WERI-Rb-1 (cell line): ENCODE measurements at regions not wholly inside any gene's neighbourhood (a gene's known extent, or its start where the extent isn't known, plus 50 kb on each side); places are given as distances from the start of the nearest gene placed in this dataset.

Experiments
- DNase-seq: peaks from one replicate; pipeline ENCODE4 v3.0.0-alpha.2; 2020
- H3K27ac ChIP-seq: fragments of 250-450 bp; sonication (Bioruptor Pico); 2 replicates; pipeline ENCODE4 v1.5.1; 2020; ENCODE audit warnings: mild to moderate bottlenecking, moderate library complexity
- H3K27me3 ChIP-seq: fragments of 250-450 bp; sonication (Bioruptor Pico); 2 replicates; pipeline ENCODE4 v1.5.1; 2021; ENCODE audit warnings: mild to moderate bottlenecking, low read depth, moderate library complexity; ENCODE audit not compliant: insufficient read depth, severe bottlenecking
- H3K36me3 ChIP-seq: fragments of 250-450 bp; sonication (Bioruptor Pico); 2 replicates; pipeline ENCODE4 v1.5.1; 2020; ENCODE audit warnings: mild to moderate bottlenecking, moderate library complexity
- H3K4me3 ChIP-seq: 2 replicates; pipeline ENCODE4 v1.5.1; 2011; ENCODE audit warnings: low read depth, mild to moderate bottlenecking, control low read depth, low read length
- H3K9me3 ChIP-seq: fragments of 250-450 bp; sonication (Bioruptor Pico); 2 replicates; pipeline ENCODE4 v1.5.1; 2021; ENCODE audit warnings: mild to moderate bottlenecking, moderate library complexity; ENCODE audit not compliant: severe bottlenecking
- CTCF ChIP-seq: IDR thresholded peaks from 2 replicates; pipeline ENCODE4 v1.5.1; 2011; ENCODE audit warnings: low read depth, mild to moderate bottlenecking, control low read depth, inconsistent platforms, low read length

DNA sequence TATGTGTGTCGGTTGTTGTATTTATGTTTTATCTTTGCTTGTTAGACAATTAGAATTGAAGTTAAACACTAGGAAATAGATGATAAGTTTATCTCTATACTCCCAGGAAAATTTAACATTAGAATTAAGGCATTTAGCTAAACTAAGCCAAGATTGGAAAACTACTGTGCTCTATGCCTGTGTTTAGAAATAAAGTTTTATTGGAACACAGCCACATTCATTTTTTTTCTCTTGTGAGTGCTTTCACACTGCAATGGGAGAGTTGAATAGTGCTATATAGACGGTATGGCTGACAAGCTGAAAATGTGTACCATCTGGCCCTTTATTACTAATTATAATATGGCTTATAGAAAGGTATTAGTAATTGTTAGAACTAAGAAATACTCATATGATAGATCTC, 186.7 kb upstream of the NUDT6 start:
- no peak overlapping the region for H3K4me3 ChIP-seq
- no peaks in the 10 kb centered on the region for H3K27me3 ChIP-seq
- H3K9me3 ChIP-seq, result peaks cover 4% of the 10 kb centered on the region
- no peak for TF ChIP-seq CTCF
- H3K27ac ChIP-seq, result no peak overlapping the region
- H3K36me3 ChIP-seq, result no peaks in the 10 kb centered on the region
- no peak for DNase-seq

DNA sequence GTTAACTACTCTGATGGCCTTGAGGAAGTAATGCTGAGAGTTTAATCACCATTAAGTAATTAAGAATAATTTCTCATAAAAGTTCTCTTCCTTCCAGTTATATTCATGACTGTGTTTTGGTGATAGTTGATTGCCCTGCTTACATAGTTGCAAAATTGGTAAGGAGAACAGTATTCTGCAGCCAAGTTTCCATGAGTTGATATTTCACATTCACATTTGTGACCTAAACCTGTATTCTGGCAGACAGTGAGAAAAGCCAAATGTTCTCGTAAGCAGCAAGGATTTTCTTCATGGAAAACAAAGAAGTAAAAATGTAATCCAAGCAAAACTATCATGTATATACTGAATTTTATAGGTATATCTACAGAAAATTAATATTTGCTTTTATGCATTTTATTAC, 187.8 kb upstream of the NUDT6 start:
- H3K9me3 ChIP-seq, result peaks cover 4% of the 10 kb centered on the region
- no peaks in the 10 kb centered on the region for H3K27me3 ChIP-seq
- no peak for DNase-seq
- no peak overlapping the region for H3K4me3 ChIP-seq
- no peak overlapping the region for H3K27ac ChIP-seq
- H3K36me3 ChIP-seq, result no peaks in the 10 kb centered on the region
- TF ChIP-seq CTCF, result no peak

GRCh38 chr4:123110685-123111084, 188.3 kb upstream of the NUDT6 start:
- H3K27me3 ChIP-seq, result no peaks in the 10 kb centered on the region
- peaks cover 4% of the 10 kb centered on the region for H3K9me3 ChIP-seq
- no peak for TF ChIP-seq CTCF
- H3K36me3 ChIP-seq, result no peaks in the 10 kb centered on the region
- no peak overlapping the region for H3K27ac ChIP-seq
- no peak for DNase-seq
- no peak overlapping the region for H3K4me3 ChIP-seq

DNA sequence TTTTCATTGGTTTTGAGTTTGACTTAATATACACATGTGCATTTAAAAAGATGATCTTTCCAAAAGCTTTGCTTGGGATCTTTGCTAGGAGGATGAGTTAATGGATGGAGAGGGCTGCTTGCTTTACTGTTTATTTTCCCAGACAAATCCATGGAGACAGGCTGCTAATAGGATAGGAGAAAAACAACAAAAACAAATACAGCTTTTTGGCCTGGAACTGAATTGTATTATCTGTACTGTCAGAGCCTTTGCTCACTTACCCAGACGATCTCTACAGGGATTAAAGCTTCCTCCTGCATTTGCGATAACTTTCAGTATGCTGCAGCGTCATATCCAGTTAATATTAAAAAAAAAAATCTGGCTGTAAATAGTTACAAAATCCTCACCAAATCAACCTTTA, 190.8 kb upstream of the NUDT6 start:
- TF ChIP-seq CTCF, result no peak
- no peak overlapping the region for H3K27ac ChIP-seq

GRCh38 chr4:123114084-123114914, 191.9 kb upstream of the NUDT6 start:
- TF ChIP-seq CTCF, result no peak
- Histone ChIP-seq H3K9me3 (peaks cover 4% of the 10 kb centered on the region), H3K4me3 (no peak overlapping the region), H3K36me3 (no peaks in the 10 kb centered on the region), H3K27ac (no peak overlapping the region), H3K27me3 (no peaks in the 10 kb centered on the region)
- DNase-seq, result no peak

More for the DNA sequence above, 190.8 kb upstream of the NUDT6 start:
- H3K36me3 ChIP-seq, result no peaks in the 10 kb centered on the region
- peaks cover 4% of the 10 kb centered on the region for H3K9me3 ChIP-seq
- DNase-seq, result no peak
- no peak overlapping the region for H3K4me3 ChIP-seq
- H3K27me3 ChIP-seq, result no peaks in the 10 kb centered on the region
